GM21381 (cell line): ENCODE measurements at regions not wholly inside any gene's neighbourhood (a gene's known extent, or its start where the extent isn't known, plus 50 kb on each side); places are given as distances from the start of the nearest gene placed in this dataset.
"Not testable (repeated sequence)": the region's sequence is repeated elsewhere in the genome, so short reads cannot be mapped to it uniquely, and the experiment has no call there.

Experiments used
- ATAC-seq: cut with Tn5 transposase; IDR thresholded peaks from one replicate; pipeline ENCODE4 v1.9.1; 2021; ENCODE audit warnings: mild to moderate bottlenecking, moderate library complexity; ENCODE audit not compliant: unreplicated experiment

GRCh38 chrX:74251006-74251930 is 52.7 kb upstream of the ZCCHC13 start:
- no peak for ATAC-seq

- no peak for ATAC-seq
These were observed 53.4 kb upstream of the ZCCHC13 start for GRCh38 chrX:74250574-74250973.

GRCh38 chrX:74249963-74250362 is 54.0 kb upstream of the ZCCHC13 start:
- no peak for ATAC-seq

GRCh38 chrX:74248889-74249288 is 55.1 kb upstream of the ZCCHC13 start:
- no peak for ATAC-seq

- ATAC-seq: no peak
These were observed 57.5 kb upstream of the ZCCHC13 start for GRCh38 chrX:74246524-74246923.

GRCh38 chrX:74242484-74243138 is 61.4 kb upstream of the ZCCHC13 start:
- no peak for ATAC-seq

- no peak for ATAC-seq
These were observed 61.9 kb upstream of the ZCCHC13 start for GRCh38 chrX:74242050-74242449.

- no peak for ATAC-seq
These were observed 65.2 kb upstream of the ZCCHC13 start for GRCh38 chrX:74238771-74239170.

- ATAC-seq: no peak
These were observed 69.2 kb upstream of the ZCCHC13 start for GRCh38 chrX:74234818-74235217.

- no peak for ATAC-seq
These were observed 71.1 kb upstream of the ZCCHC13 start for GRCh38 chrX:74232859-74233258.

GRCh38 chrX:74231625-74232024 is 72.4 kb upstream of the ZCCHC13 start:
- ATAC-seq: no peak

- ATAC-seq: no peak
These were observed 73.9 kb upstream of the ZCCHC13 start for GRCh38 chrX:74230094-74230493.

- ATAC-seq: no peak
These were observed 78.9 kb upstream of the ZCCHC13 start for GRCh38 chrX:74225111-74225510.

GRCh38 chrX:74220277-74220676 is 83.7 kb upstream of the ZCCHC13 start:
- ATAC-seq: no peak

- no peak for ATAC-seq
These were observed 85.1 kb upstream of the ZCCHC13 start for GRCh38 chrX:74218895-74219294.

GRCh38 chrX:74216421-74216820 is 87.6 kb upstream of the ZCCHC13 start:
- no peak for ATAC-seq

GRCh38 chrX:74211911-74212310 is 92.1 kb upstream of the ZCCHC13 start:
- ATAC-seq: no peak

- no peak for ATAC-seq
These were observed 96.4 kb upstream of the ZCCHC13 start for GRCh38 chrX:74207539-74207938.

GRCh38 chrX:74195605-74196004 is 108.4 kb upstream of the ZCCHC13 start:
- no peak for ATAC-seq

GRCh38 chrX:74195120-74195519 is 108.9 kb upstream of the ZCCHC13 start:
- ATAC-seq: no peak

- no peak for ATAC-seq
These were observed 116.8 kb upstream of the ZCCHC13 start for GRCh38 chrX:74187211-74187610.

GRCh38 chrX:74183047-74183446 is 120.9 kb upstream of the ZCCHC13 start:
- ATAC-seq: not testable (repeated sequence)
